ENCODE measurements at regions not wholly inside any gene's neighbourhood (a gene's known extent, or its start where the extent isn't known, plus 50 kb on each side); places are given as distances from the start of the nearest gene placed in this dataset.

DNA sequence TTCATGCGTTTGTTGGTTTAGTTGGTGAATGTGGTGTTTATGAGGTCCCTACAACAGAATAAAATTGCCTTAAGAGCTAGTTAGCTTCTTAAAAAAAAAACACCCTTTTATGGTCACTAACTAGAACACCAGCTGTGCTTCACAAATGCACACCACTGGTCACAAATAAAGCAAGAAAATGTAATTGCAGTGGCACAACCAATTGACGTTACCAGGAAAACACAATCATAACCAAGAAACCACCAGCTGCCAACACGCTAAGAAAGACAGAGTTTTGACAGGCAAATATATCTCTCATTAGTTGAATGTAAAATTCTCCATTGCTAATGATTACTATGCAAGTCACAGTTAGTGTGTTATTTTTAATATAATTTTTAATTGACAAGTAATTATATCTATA lies 389.9 kb downstream of the ADAMTS20 start:
- TF ChIP-seq, protein P1, sequence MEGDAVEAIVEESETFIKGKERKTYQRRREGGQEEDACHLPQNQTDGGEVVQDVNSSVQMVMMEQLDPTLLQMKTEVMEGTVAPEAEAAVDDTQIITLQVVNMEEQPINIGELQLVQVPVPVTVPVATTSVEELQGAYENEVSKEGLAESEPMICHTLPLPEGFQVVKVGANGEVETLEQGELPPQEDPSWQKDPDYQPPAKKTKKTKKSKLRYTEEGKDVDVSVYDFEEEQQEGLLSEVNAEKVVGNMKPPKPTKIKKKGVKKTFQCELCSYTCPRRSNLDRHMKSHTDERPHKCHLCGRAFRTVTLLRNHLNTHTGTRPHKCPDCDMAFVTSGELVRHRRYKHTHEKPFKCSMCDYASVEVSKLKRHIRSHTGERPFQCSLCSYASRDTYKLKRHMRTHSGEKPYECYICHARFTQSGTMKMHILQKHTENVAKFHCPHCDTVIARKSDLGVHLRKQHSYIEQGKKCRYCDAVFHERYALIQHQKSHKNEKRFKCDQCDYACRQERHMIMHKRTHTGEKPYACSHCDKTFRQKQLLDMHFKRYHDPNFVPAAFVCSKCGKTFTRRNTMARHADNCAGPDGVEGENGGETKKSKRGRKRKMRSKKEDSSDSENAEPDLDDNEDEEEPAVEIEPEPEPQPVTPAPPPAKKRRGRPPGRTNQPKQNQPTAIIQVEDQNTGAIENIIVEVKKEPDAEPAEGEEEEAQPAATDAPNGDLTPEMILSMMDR (IDR thresholded peaks at IDR 0.05; ENCODE audit: low read depth, low read length) = no peak
- H3K36me3 ChIP-seq = no peaks in the 10 kb centered on the region
- no peak overlapping the region for H3K4me3 ChIP-seq (ENCODE audit: low read depth, low read length)
- no peaks in the 10 kb centered on the region for H3K27me3 ChIP-seq
- H3K9me3 ChIP-seq = no peaks in the 10 kb centered on the region
- DNase-seq = no peak
- H3K4me1 ChIP-seq = no peaks in the 10 kb centered on the region; the same call in 1 of the 2 replicates

- Histone ChIP-seq H3K4me1 (no peaks in the 10 kb centered on the region; the same call in 1 of the 2 replicates), H3K36me3 (no peaks in the 10 kb centered on the region), H3K4me3 (ENCODE audit: low read depth, low read length) (no peak overlapping the region), H3K9me3 (no peaks in the 10 kb centered on the region), H3K27me3 (no peaks in the 10 kb centered on the region)
- TF ChIP-seq, protein P1 (IDR thresholded peaks at IDR 0.05; ENCODE audit: low read depth, low read length) = no peak
- no peak for DNase-seq
Observed at GRCh38 chr12:43159506-43159905, 392.5 kb downstream of the ADAMTS20 start.

GRCh38 chr12:43158126-43158525 lies 393.9 kb downstream of the ADAMTS20 start:
- TF ChIP-seq, protein P1 (IDR thresholded peaks at IDR 0.05; ENCODE audit: low read depth, low read length) = no peak
- no peaks in the 10 kb centered on the region for H3K9me3 ChIP-seq
- DNase-seq = no peak
- H3K27me3 ChIP-seq = no peaks in the 10 kb centered on the region
- no peaks in the 10 kb centered on the region; the same call in 1 of the 2 replicates for H3K4me1 ChIP-seq
- H3K36me3 ChIP-seq = no peaks in the 10 kb centered on the region
- no peak overlapping the region for H3K4me3 ChIP-seq (ENCODE audit: low read depth, low read length)

DNA sequence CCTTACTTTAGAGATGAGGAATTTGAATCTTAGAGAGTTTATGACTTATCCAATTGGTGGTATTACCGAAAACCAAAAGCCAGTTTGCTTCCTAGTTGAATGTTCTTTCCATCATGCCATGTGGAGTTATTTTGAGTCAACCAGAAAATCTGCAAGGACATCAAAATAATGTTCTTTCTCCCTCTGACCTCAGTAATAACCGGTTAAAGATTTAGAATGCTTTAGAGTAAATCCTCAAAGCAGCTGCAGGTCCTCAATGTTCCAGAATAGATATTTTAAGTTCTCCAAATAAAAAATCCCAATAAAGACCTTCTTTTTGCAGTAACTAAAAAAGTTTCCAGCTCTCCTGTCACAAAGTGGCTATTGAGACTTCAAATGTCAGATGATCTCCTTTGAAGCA lies 396.6 kb downstream of the ADAMTS20 start:
- no peak overlapping the region for H3K4me3 ChIP-seq (ENCODE audit: low read depth, low read length)
- DNase-seq = no peak
- H3K9me3 ChIP-seq = no peaks in the 10 kb centered on the region
- H3K27me3 ChIP-seq = no peaks in the 10 kb centered on the region
- no peaks in the 10 kb centered on the region for H3K36me3 ChIP-seq
- no peaks in the 10 kb centered on the region for H3K4me1 ChIP-seq
- TF ChIP-seq, protein P1 (IDR thresholded peaks at IDR 0.05; ENCODE audit: low read depth, low read length) = no peak

GRCh38 chr12:43154498-43155045 lies 397.4 kb downstream of the ADAMTS20 start:
- TF ChIP-seq, protein P1 (IDR thresholded peaks at IDR 0.05; ENCODE audit: low read depth, low read length) = no peak
- Histone ChIP-seq H3K9me3 (no peaks in the 10 kb centered on the region), H3K4me1 (no peaks in the 10 kb centered on the region), H3K27me3 (no peaks in the 10 kb centered on the region), H3K36me3 (no peaks in the 10 kb centered on the region), H3K4me3 (ENCODE audit: low read depth, low read length) (no peak overlapping the region)
- no peak for DNase-seq

- Histone ChIP-seq H3K4me1 (no peaks in the 10 kb centered on the region), H3K27me3 (no peaks in the 10 kb centered on the region), H3K36me3 (no peaks in the 10 kb centered on the region), H3K4me3 (ENCODE audit: low read depth, low read length) (no peak overlapping the region), H3K9me3 (no peaks in the 10 kb centered on the region)
- TF ChIP-seq, protein P1 (IDR thresholded peaks at IDR 0.05; ENCODE audit: low read depth, low read length) = no peak
- DNase-seq = no peak
Observed at GRCh38 chr12:43151441-43151981, 400.5 kb downstream of the ADAMTS20 start.

Data from BE2C (cell line).